ENCODE measurements at regions not wholly inside any gene's neighbourhood (a gene's known extent, or its start where the extent isn't known, plus 50 kb on each side); places are given as distances from the start of the nearest gene placed in this dataset.
"Not testable (repeated sequence)": the region's sequence is repeated elsewhere in the genome, so short reads cannot be mapped to it uniquely, and the experiment has no call there.

- Mint-ChIP-seq H3K4me3 (no peak overlapping the region), H3K27ac (no peak overlapping the region), H3K27me3 (ENCODE audit: insufficient read depth) (peaks cover 2% of the 10 kb centered on the region), H3K36me3 (ENCODE audit: low read depth) (no peaks in the 10 kb centered on the region), H3K9me3 (peaks cover 8% of the 10 kb centered on the region), H3K4me1 (ENCODE audit: low read depth) (peaks cover 7% of the 10 kb centered on the region)
- no peak for DNase-seq (ENCODE audit: low spot score)
- intact Hi-C loops (cut with micrococcal nuclease): no loop called here
Measured at GRCh38 chr4:38414410-38414809, 249.6 kb upstream of the KLF3 start.

DNA sequence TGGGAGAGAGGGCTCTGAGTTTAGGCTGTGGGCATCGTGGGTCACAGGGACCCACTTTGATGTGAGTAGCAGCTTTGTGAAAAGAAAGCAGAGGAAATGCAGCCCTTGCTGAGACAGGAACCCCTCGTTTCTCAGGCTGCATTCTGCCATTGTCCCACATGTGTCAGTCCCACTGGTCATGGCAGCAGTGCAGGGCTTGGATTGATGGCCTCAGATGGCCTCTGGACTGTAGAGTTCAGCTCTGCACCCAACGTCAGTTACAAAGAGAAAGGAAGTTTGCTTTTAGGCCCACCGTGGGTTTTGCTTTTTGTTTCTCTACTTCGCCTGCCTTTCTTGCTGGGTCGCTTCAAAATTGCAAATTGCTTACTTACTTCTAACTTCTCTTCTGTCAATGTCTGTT, 248.3 kb upstream of the KLF3 start:
- no peak for DNase-seq (ENCODE audit: low spot score)
- Mint-ChIP-seq H3K27ac (no peak overlapping the region), H3K9me3 (peaks cover 18% of the 10 kb centered on the region), H3K4me1 (ENCODE audit: low read depth) (peaks cover 7% of the 10 kb centered on the region), H3K4me3 (no peak overlapping the region), H3K27me3 (ENCODE audit: insufficient read depth) (peaks cover 2% of the 10 kb centered on the region), H3K36me3 (ENCODE audit: low read depth) (peaks cover 5% of the 10 kb centered on the region)
- intact Hi-C loops (cut with micrococcal nuclease): no loop called here

DNA sequence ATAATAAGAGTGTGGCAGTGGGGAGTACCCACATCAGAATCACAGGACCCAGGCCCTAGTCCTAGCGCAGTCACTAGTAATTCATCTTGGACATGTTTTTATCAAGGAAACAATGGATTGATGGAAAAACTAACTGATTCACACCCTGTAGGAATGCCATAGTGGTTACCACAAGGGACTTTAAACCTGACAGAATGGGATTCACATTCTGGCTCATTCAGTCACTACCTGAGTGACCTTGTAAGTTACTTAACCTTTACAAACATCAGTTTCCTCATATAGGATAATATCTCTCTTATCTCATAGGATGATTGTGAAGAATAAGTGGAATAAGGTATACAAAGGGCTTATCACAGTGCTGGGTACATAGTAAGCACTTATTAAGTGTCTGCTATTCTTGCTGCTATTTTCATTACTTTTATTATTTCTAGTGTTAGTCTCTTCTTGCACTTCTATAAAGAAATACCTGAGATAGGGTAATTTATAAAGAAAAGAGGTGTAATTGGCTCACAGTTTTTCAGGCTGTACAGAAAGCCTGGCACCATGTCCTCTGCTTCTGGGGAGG, 247.5 kb upstream of the KLF3 start:
- Mint-ChIP-seq H3K4me1 (ENCODE audit: low read depth) (peaks cover 7% of the 10 kb centered on the region), H3K27ac (no peak overlapping the region), H3K9me3 (peaks cover 18% of the 10 kb centered on the region), H3K36me3 (ENCODE audit: low read depth) (peaks cover 5% of the 10 kb centered on the region), H3K27me3 (ENCODE audit: insufficient read depth) (peaks cover 2% of the 10 kb centered on the region), H3K4me3 (no peak overlapping the region)
- intact Hi-C loops (cut with micrococcal nuclease): no loop called here
- DNase-seq (ENCODE audit: low spot score): no peak

GRCh38 chr4:38420254-38420653, 243.7 kb upstream of the KLF3 start:
- H3K4me1 Mint-ChIP-seq (ENCODE audit: low read depth); H3K27ac Mint-ChIP-seq; H3K36me3 Mint-ChIP-seq (ENCODE audit: low read depth); H3K4me3 Mint-ChIP-seq; intact Hi-C loops (cut with micrococcal nuclease); DNase-seq (ENCODE audit: low spot score): not testable (repeated sequence)
- Mint-ChIP-seq H3K27me3 (ENCODE audit: insufficient read depth) (peaks cover 11% of the 10 kb centered on the region), H3K9me3 (peaks cover 18% of the 10 kb centered on the region)

GRCh38 chr4:38422850-38423249, 241.1 kb upstream of the KLF3 start:
- DNase-seq (ENCODE audit: low spot score): no peak
- Mint-ChIP-seq H3K4me3 (no peak overlapping the region), H3K27me3 (ENCODE audit: insufficient read depth) (peaks cover 28% of the 10 kb centered on the region), H3K36me3 (ENCODE audit: low read depth) (peaks cover 5% of the 10 kb centered on the region), H3K4me1 (ENCODE audit: low read depth) (no peaks in the 10 kb centered on the region), H3K27ac (no peak overlapping the region), H3K9me3 (peaks cover 18% of the 10 kb centered on the region)
- intact Hi-C loops (cut with micrococcal nuclease): no loop called here

GRCh38 chr4:38424151-38424871, 239.7 kb upstream of the KLF3 start:
- peaks cover 26% of the 10 kb centered on the region for H3K27me3 Mint-ChIP-seq (ENCODE audit: insufficient read depth)
- no peaks in the 10 kb centered on the region for H3K4me1 Mint-ChIP-seq (ENCODE audit: low read depth)
- peaks cover 10% of the 10 kb centered on the region for H3K9me3 Mint-ChIP-seq
- H3K4me3 Mint-ChIP-seq: no peak overlapping the region
- peaks cover 5% of the 10 kb centered on the region for H3K36me3 Mint-ChIP-seq (ENCODE audit: low read depth)
- H3K27ac Mint-ChIP-seq: no peak overlapping the region
- DNase-seq (ENCODE audit: low spot score): no peak
- intact Hi-C loops (cut with micrococcal nuclease): no loop called here

- intact Hi-C loops (cut with micrococcal nuclease): no loop called here
- no peak overlapping the region for H3K27ac Mint-ChIP-seq
- no peaks in the 10 kb centered on the region for H3K36me3 Mint-ChIP-seq (ENCODE audit: low read depth)
- H3K9me3 Mint-ChIP-seq: no peaks in the 10 kb centered on the region
- H3K4me1 Mint-ChIP-seq (ENCODE audit: low read depth): no peaks in the 10 kb centered on the region
- H3K27me3 Mint-ChIP-seq (ENCODE audit: insufficient read depth): peaks cover 26% of the 10 kb centered on the region
- no peak overlapping the region for H3K4me3 Mint-ChIP-seq
- DNase-seq (ENCODE audit: low spot score): no peak
Measured at GRCh38 chr4:38426532-38426931, 237.5 kb upstream of the KLF3 start.

DNA sequence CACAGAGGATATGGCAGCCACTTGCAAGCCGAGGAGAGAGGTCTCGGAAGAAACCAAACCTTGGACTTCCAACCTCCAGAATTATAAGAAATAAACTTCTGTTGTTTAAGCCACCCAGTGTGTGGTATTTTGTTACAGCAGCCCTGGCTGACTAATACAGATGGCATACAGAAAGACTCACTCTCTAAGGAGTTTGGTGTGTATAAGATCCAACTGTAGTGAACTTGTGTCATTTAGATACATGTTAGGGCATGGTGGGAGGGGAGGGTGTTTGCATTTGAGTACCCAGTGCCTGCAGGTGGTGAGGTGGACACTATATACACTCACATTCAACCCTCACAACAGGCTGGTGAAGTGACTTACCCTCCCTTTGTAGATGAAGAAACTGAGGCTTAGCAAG, 233.2 kb upstream of the KLF3 start:
- Mint-ChIP-seq H3K4me1 (ENCODE audit: low read depth) (no peaks in the 10 kb centered on the region), H3K9me3 (peaks cover 26% of the 10 kb centered on the region), H3K27me3 (ENCODE audit: insufficient read depth) (peaks cover 21% of the 10 kb centered on the region), H3K27ac (no peak overlapping the region), H3K36me3 (ENCODE audit: low read depth) (no peaks in the 10 kb centered on the region), H3K4me3 (no peak overlapping the region)
- intact Hi-C loops (cut with micrococcal nuclease): no loop called here
- DNase-seq (ENCODE audit: low spot score): no peak

GRCh38 chr4:38442073-38442788, 221.8 kb upstream of the KLF3 start:
- H3K27ac Mint-ChIP-seq: no peak overlapping the region
- H3K27me3 Mint-ChIP-seq (ENCODE audit: insufficient read depth): peaks cover 11% of the 10 kb centered on the region
- intact Hi-C loops (cut with micrococcal nuclease): no loop called here
- no peaks in the 10 kb centered on the region for H3K4me1 Mint-ChIP-seq (ENCODE audit: low read depth)
- peaks cover 17% of the 10 kb centered on the region for H3K9me3 Mint-ChIP-seq
- H3K36me3 Mint-ChIP-seq (ENCODE audit: low read depth): peaks cover 2% of the 10 kb centered on the region
- DNase-seq (ENCODE audit: low spot score): no peak
- H3K4me3 Mint-ChIP-seq: no peak overlapping the region

GRCh38 chr4:38449506-38450174, 214.4 kb upstream of the KLF3 start:
- H3K27ac Mint-ChIP-seq: no peak overlapping the region
- intact Hi-C loops (cut with micrococcal nuclease): loop anchor here (10.0 kb wide), 1 partner anchor 385 kb away; no protein-coding TSS in a partner anchor
- no peak overlapping the region for H3K4me3 Mint-ChIP-seq
- peaks cover 31% of the 10 kb centered on the region for H3K9me3 Mint-ChIP-seq
- DNase-seq (ENCODE audit: low spot score): no peak
- peaks cover 16% of the 10 kb centered on the region for H3K36me3 Mint-ChIP-seq (ENCODE audit: low read depth)
- H3K27me3 Mint-ChIP-seq (ENCODE audit: insufficient read depth): peaks cover 6% of the 10 kb centered on the region
- peaks cover 32% of the 10 kb centered on the region for H3K4me1 Mint-ChIP-seq (ENCODE audit: low read depth)

DNA sequence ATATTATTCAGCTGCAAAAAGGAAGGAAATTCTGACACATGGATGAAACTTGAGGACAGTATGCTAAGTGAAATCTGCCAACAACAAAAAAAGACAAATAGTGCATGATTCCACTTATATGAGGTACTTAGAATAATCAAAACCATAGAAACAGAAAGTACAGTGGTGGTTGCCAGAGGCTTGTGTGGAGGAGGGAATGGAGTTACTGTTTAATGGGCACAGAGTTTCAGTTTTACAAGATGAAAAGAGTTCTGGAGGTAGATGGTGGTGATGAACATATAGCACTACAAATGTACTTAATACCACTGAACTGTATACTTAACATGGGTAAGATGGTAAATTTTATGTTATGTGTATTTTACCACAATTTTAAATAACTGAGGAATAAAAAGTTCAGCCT, 212.0 kb upstream of the KLF3 start:
- DNase-seq (ENCODE audit: low spot score): no peak
- intact Hi-C loops (cut with micrococcal nuclease): loop anchor here (1.0 to 10.0 kb wide), 2 partner anchors 142 to 387 kb away; no protein-coding TSS in a partner anchor
- no peak overlapping the region for H3K4me3 Mint-ChIP-seq
- H3K9me3 Mint-ChIP-seq: peaks cover 26% of the 10 kb centered on the region
- H3K27ac Mint-ChIP-seq: no peak overlapping the region
- peaks cover 46% of the 10 kb centered on the region for H3K4me1 Mint-ChIP-seq (ENCODE audit: low read depth)
- peaks cover 2% of the 10 kb centered on the region for H3K27me3 Mint-ChIP-seq (ENCODE audit: insufficient read depth)
- peaks cover 15% of the 10 kb centered on the region for H3K36me3 Mint-ChIP-seq (ENCODE audit: low read depth)

DNA sequence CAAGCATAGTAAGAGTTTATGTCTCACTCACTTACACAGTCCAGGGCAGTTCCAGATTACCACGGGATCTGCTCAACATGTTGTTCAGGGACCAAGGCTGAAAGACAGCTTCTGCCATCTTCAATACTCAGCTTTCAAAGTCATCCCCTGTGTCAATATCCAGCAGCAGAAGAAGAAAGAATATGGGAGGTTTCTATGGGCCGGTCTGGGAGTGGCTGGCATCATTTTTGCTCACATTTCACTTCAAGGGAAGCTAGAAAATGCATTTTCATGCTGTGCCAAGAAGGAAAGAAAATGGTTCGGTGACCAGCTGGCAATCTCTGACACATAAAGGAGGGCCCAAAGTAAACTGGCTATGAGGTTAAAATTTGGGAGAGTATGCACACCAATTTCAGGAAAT, 211.5 kb upstream of the KLF3 start:
- no peak overlapping the region for H3K4me3 Mint-ChIP-seq
- no peak for DNase-seq (ENCODE audit: low spot score)
- intact Hi-C loops (cut with micrococcal nuclease): loop anchor here (1.0 to 10.0 kb wide), 2 partner anchors 142 to 388 kb away; no protein-coding TSS in a partner anchor
- no peaks in the 10 kb centered on the region for H3K27me3 Mint-ChIP-seq (ENCODE audit: insufficient read depth)
- peaks cover 21% of the 10 kb centered on the region for H3K9me3 Mint-ChIP-seq
- peaks cover 10% of the 10 kb centered on the region for H3K36me3 Mint-ChIP-seq (ENCODE audit: low read depth)
- H3K27ac Mint-ChIP-seq: no peak overlapping the region
- peaks cover 46% of the 10 kb centered on the region for H3K4me1 Mint-ChIP-seq (ENCODE audit: low read depth)

Measured in activated T-helper 1 cell treated with anti-CD3 and anti-CD28 coated beads, Interleukin-12 subunit alpha, Interleukin-12 subunit beta, Interleukin-2, Interleukin-4 antibody, amounts not matched to agents 30 ng/mL and 10 ng/mL and 1 ng/mL, durations not matched to agents 14 hours and 24 hours and 36 hours (primary cell).